ENCODE measurements at regions not wholly inside any gene's neighbourhood (a gene's known extent, or its start where the extent isn't known, plus 50 kb on each side); places are given as distances from the start of the nearest gene placed in this dataset.

GRCh38 chr2:220315098-220315823, 687.8 kb downstream of the SLC4A3 start:
- peaks cover 28% of the 10 kb centered on the region for H3K4me1 ChIP-seq (ENCODE audit: insufficient read depth, low read length)
- no peaks in the 10 kb centered on the region for H3K9me2 ChIP-seq (replicated peaks; ENCODE audit: low read length)
- H3K79me2 ChIP-seq (ENCODE audit: low read length): no peaks in the 10 kb centered on the region
- H3K9me3 ChIP-seq (ENCODE audit: low read length): no peaks in the 10 kb centered on the region
- TF ChIP-seq EZH2 (IDR thresholded peaks at IDR 0.05; ENCODE audit: low read length, unreplicated experiment) (no peak), EZH2phosphoT487 (IDR thresholded peaks at IDR 0.05; ENCODE audit: borderline replicate concordance, low read length) (no peak), CTCF (conservative IDR thresholded peaks at IDR 0.05; ENCODE audit: low read depth, low read length) (no peak)
- H3K4me3 ChIP-seq (ENCODE audit: low read length): no peak overlapping the region
- no peak for DNase-seq
- ATAC-seq: no peak
- H3K36me3 ChIP-seq (ENCODE audit: low read depth, low read length): no peaks in the 10 kb centered on the region
- CTCF ChIA-PET: no interaction called here
- H3F3A ChIP-seq (ENCODE audit: low read length, unreplicated experiment): no peaks in the 10 kb centered on the region
- H3K27me3 ChIP-seq (ENCODE audit: low read length): no peaks in the 10 kb centered on the region
- POLR2A ChIA-PET (ENCODE audit: unreplicated experiment): no interaction called here
- no TSS peak for BruUV-seq (replicated peaks)
- H2AFZ ChIP-seq (ENCODE audit: low read length): no peak overlapping the region
- H4K20me1 ChIP-seq (ENCODE audit: low read length): no peaks in the 10 kb centered on the region
- H3K4me2 ChIP-seq (ENCODE audit: low read length): no peak overlapping the region
- no peak overlapping the region for H3K9ac ChIP-seq (ENCODE audit: low read length)
- no peak overlapping the region for H3K27ac ChIP-seq (ENCODE audit: low read length)
- intact Hi-C loops (cut with micrococcal nuclease): loop anchor here (10.0 kb wide), 1 partner anchor 310 kb away; no protein-coding TSS in a partner anchor

GRCh38 chr2:220318037-220318436, 690.6 kb downstream of the SLC4A3 start:
- Histone ChIP-seq H3F3A (ENCODE audit: low read length, unreplicated experiment) (no peaks in the 10 kb centered on the region), H3K36me3 (ENCODE audit: low read depth, low read length) (no peaks in the 10 kb centered on the region), H3K4me2 (ENCODE audit: low read length) (peak overlapping the region; percentile 32), H3K9me2 (replicated peaks; ENCODE audit: low read length) (no peaks in the 10 kb centered on the region), H3K79me2 (ENCODE audit: low read length) (no peaks in the 10 kb centered on the region), H3K4me1 (ENCODE audit: insufficient read depth, low read length) (peaks cover 33% of the 10 kb centered on the region), H4K20me1 (ENCODE audit: low read length) (no peaks in the 10 kb centered on the region), H3K9me3 (ENCODE audit: low read length) (no peaks in the 10 kb centered on the region), H3K27ac (ENCODE audit: low read length) (peak overlapping the region; percentile 77), H3K27me3 (ENCODE audit: low read length) (no peaks in the 10 kb centered on the region), H3K9ac (ENCODE audit: low read length) (no peak overlapping the region), H2AFZ (ENCODE audit: low read length) (no peak overlapping the region), H3K4me3 (ENCODE audit: low read length) (no peak overlapping the region)
- ATAC-seq: peak; percentile 91
- peak; percentile 93 for DNase-seq
- no TSS peak for BruUV-seq (replicated peaks)
- TF ChIP-seq EZH2phosphoT487 (IDR thresholded peaks at IDR 0.05; ENCODE audit: borderline replicate concordance, low read length) (no peak), EZH2 (IDR thresholded peaks at IDR 0.05; ENCODE audit: low read length, unreplicated experiment) (no peak), CTCF (conservative IDR thresholded peaks at IDR 0.05; ENCODE audit: low read depth, low read length) (no peak)
- CTCF ChIA-PET: no interaction called here
- intact Hi-C loops (cut with micrococcal nuclease): loop anchor here (1.0 to 10.0 kb wide), 4 partner anchors 41 to 307 kb away; no protein-coding TSS in a partner anchor
- POLR2A ChIA-PET (ENCODE audit: unreplicated experiment): no interaction called here

- no peak overlapping the region for H3K4me3 ChIP-seq (ENCODE audit: low read length)
- no peaks in the 10 kb centered on the region for H3K9me3 ChIP-seq (ENCODE audit: low read length)
- H3F3A ChIP-seq (ENCODE audit: low read length, unreplicated experiment): no peaks in the 10 kb centered on the region
- intact Hi-C loops (cut with micrococcal nuclease): loop anchor here (1.0 to 10.0 kb wide), 4 partner anchors 42 to 306 kb away; no protein-coding TSS in a partner anchor
- no peak overlapping the region for H3K9ac ChIP-seq (ENCODE audit: low read length)
- CTCF ChIA-PET: no interaction called here
- H3K27me3 ChIP-seq (ENCODE audit: low read length): no peaks in the 10 kb centered on the region
- no peaks in the 10 kb centered on the region for H4K20me1 ChIP-seq (ENCODE audit: low read length)
- H3K79me2 ChIP-seq (ENCODE audit: low read length): no peaks in the 10 kb centered on the region
- POLR2A ChIA-PET (ENCODE audit: unreplicated experiment): no interaction called here
- H2AFZ ChIP-seq (ENCODE audit: low read length): no peak overlapping the region
- BruUV-seq (replicated peaks): no TSS peak
- H3K4me2 ChIP-seq (ENCODE audit: low read length): no peak overlapping the region
- H3K4me1 ChIP-seq (ENCODE audit: insufficient read depth, low read length): peaks cover 33% of the 10 kb centered on the region
- no peaks in the 10 kb centered on the region for H3K36me3 ChIP-seq (ENCODE audit: low read depth, low read length)
- TF ChIP-seq EZH2 (IDR thresholded peaks at IDR 0.05; ENCODE audit: low read length, unreplicated experiment) (no peak), EZH2phosphoT487 (IDR thresholded peaks at IDR 0.05; ENCODE audit: borderline replicate concordance, low read length) (no peak), CTCF (conservative IDR thresholded peaks at IDR 0.05; ENCODE audit: low read depth, low read length) (no peak)
- H3K9me2 ChIP-seq (replicated peaks; ENCODE audit: low read length): no peaks in the 10 kb centered on the region
- ATAC-seq: peak; percentile 21
- peak; percentile 41 for DNase-seq
- H3K27ac ChIP-seq (ENCODE audit: low read length): peak overlapping the region; percentile 77
These were observed 691.1 kb downstream of the SLC4A3 start for GRCh38 chr2:220318508-220318907.
